SK-N-MC (cell line): ENCODE measurements at regions not wholly inside any gene's neighbourhood (a gene's known extent, or its start where the extent isn't known, plus 50 kb on each side); places are given as distances from the start of the nearest gene placed in this dataset.

ENCODE experiments used
- EZH2 ChIP-seq: fragments of 200-600 bp; sonication (generic); IDR thresholded peaks from one replicate; pipeline ENCODE4 v1.6.1; 2017; ENCODE audit warnings: antibody characterized with exemption
- FOXP2 ChIP-seq: optimal IDR thresholded peaks from 2 replicates; pipeline ENCODE3; 2011; ENCODE audit warnings: mild to moderate bottlenecking, moderate library complexity; ENCODE audit not compliant: insufficient read depth; ENCODE audit errors: extremely low read length, control extremely low read depth
- POLR2AphosphoS5 ChIP-seq: IDR thresholded peaks from 2 replicates; pipeline ENCODE4 v1.6.1; 2012; ENCODE audit warnings: mild to moderate bottlenecking, low read depth, low read length, borderline replicate concordance

- TF ChIP-seq EZH2 (no peak), POLR2AphosphoS5 (no peak; the same call in 1 of the 2 replicates), FOXP2 (no peak)
Measured at GRCh38 chr2:6325616-6326015, 540.1 kb downstream of the CMPK2 start.
